Breast epithelium (tissue), 3 donors: ENCODE measurements at regions not wholly inside any gene's neighbourhood (a gene's known extent, or its start where the extent isn't known, plus 50 kb on each side); places are given as distances from the start of the nearest gene placed in this dataset.

Source experiments
- CTCF ChIP-seq, 3 donors: fragments of 450-650 bp; IDR thresholded peaks; one replicate each; pipeline ENCODE4 v1.5.1; 2016 to 2017; ENCODE audit warnings: antibody characterized with exemption in 3 of 3, mild to moderate bottlenecking in 3 of 3, moderate library complexity in 3 of 3
- POLR2A ChIP-seq: fragments of 450-650 bp; IDR thresholded peaks from one replicate; pipeline ENCODE4 v1.6.1; 2016; ENCODE audit warnings: antibody characterized with exemption, mild to moderate bottlenecking, moderate library complexity
- POLR2AphosphoS5 ChIP-seq, 3 donors: sonication (generic); formaldehyde crosslinking; IDR thresholded peaks; one replicate each; pipeline ENCODE4 v1.6.1; 2017; ENCODE audit warnings: antibody characterized with exemption in 3 of 3

GRCh38 chr4:116953947-116954346, 131.4 kb downstream of the TRAM1L1 start:
- TF ChIP-seq CTCF (IDR thresholded peaks at IDR 0.05) (no peak), POLR2A (no peak), POLR2AphosphoS5 (IDR thresholded peaks at IDR 0.05) (no peak)
